K562 (cell line): ENCODE measurements at regions not wholly inside any gene's neighbourhood (a gene's known extent, or its start where the extent isn't known, plus 50 kb on each side); places are given as distances from the start of the nearest gene placed in this dataset.

Experiments used
- ATAC-seq: fragments of 200-7000 bp; cut with Tn5 transposase; 3 replicates; pipeline ENCODE4 v1.9.1; 2020; ENCODE audit warnings: moderate library complexity
- BruUV-seq: library from RNA; stranded (reverse); fragments of 400-500 nt; replicated peaks from 2 replicates; lab custom pipeline; 2021; lab: Mats Ljungman, UMichigan
- CTCF ChIA-PET: fragments of 300-600 bp; formaldehyde crosslinking; extraction: SDS; loops from one replicate; lab custom pipeline; 2021; ENCODE audit warnings: low intra/inter-chr PET ratio; lab: Yijun Ruan, JAX
- POLR2A ChIA-PET: fragments of 300-600, 350-650 bp; sonication (Branson Sonifier 250); formaldehyde crosslinking; extraction: SDS; loops from one replicate; lab custom pipeline; 2021; ENCODE audit warnings: antibody characterized with exemption, inconsistent platforms; lab: Yijun Ruan, JAX
- DNase-seq, 4 experiments: peaks; one replicate each; pipeline versions ENCODE4 v3.0.0 to v3.0.0-alpha.2; 2011 to 2018; ENCODE audit warnings: low spot score in 3 of 4, mixed read lengths in 3 of 4; ENCODE audit errors: extremely low read depth in 1 of 4
- FAIRE-seq: peaks from 2 replicates; lab custom pipeline; 2011; peaks lifted over from hg19 to GRCh38; lab: Jason Lieb, UNC
- H2AFZ ChIP-seq: 2 replicates; pipeline ENCODE4 v1.6.0; 2011; ENCODE audit warnings: low read depth, low read length, control low read depth, inconsistent platforms
- H3K27ac ChIP-seq: fragments of 200-600 bp; 3 replicates; pipeline ENCODE4 v1.8.0; 2011; ENCODE audit warnings: low read depth, mild to moderate bottlenecking, control low read depth, inconsistent platforms, low read length, moderate library complexity, mixed read lengths; ENCODE audit errors: extremely low read depth
- H3K27me3 ChIP-seq, 2 experiments: fragments of 300-600 bp in 1 of 2; 2 replicates in 1 of 2; 3 replicates in 1 of 2; pipeline versions ENCODE4 v1.6.0 to v1.8.0; 2011; ENCODE audit warnings: inconsistent platforms in 2 of 2, low read length in 2 of 2, mild to moderate bottlenecking in 1 of 2, mixed read lengths in 1 of 2, moderate library complexity in 1 of 2; ENCODE audit not compliant: control insufficient read depth in 2 of 2, insufficient read depth in 2 of 2
- H3K36me3 ChIP-seq: fragments of 300-600 bp; 3 replicates; pipeline ENCODE4 v1.8.0; 2011; ENCODE audit warnings: mild to moderate bottlenecking, low read length, inconsistent platforms; ENCODE audit not compliant: control insufficient read depth, insufficient read depth
- H3K4me1 ChIP-seq, 2 experiments: fragments of 200-600 bp in 1 of 2; replicated peaks in 1 of 2; 2 replicates in 1 of 2; 3 replicates in 1 of 2; pipeline versions ENCODE4 v1.5.1 to v1.8.0; 2011; ENCODE audit warnings: inconsistent platforms in 2 of 2, low read length in 2 of 2, mild to moderate bottlenecking in 1 of 2, mixed read lengths in 1 of 2, moderate library complexity in 1 of 2; ENCODE audit not compliant: control insufficient read depth in 2 of 2, insufficient read depth in 2 of 2
- H3K4me2 ChIP-seq: 2 replicates; pipeline ENCODE4 v1.6.1; 2011; ENCODE audit warnings: low read length, control low read depth, inconsistent platforms, mixed read lengths; ENCODE audit not compliant: insufficient read depth
- H3K4me3 ChIP-seq: fragments of 200-600 bp; sonication (generic), shearing (Covaris generic); 2 replicates; pipeline ENCODE4 v1.5.1; 2016; ENCODE audit warnings: control low read depth, inconsistent platforms
- H3K79me2 ChIP-seq: fragments of 200-600 bp; 3 replicates; pipeline ENCODE4 v1.8.0; 2011; ENCODE audit warnings: low read length, inconsistent platforms; ENCODE audit not compliant: control insufficient read depth, insufficient read depth
- H3K9ac ChIP-seq, 2 experiments: 2 replicates each; pipeline versions ENCODE4 v1.6.0 to v1.6.1; 2011; ENCODE audit warnings: low read depth in 2 of 2, low read length in 2 of 2, control low read depth in 1 of 2, inconsistent platforms in 1 of 2, mild to moderate bottlenecking in 1 of 2, mixed read lengths in 1 of 2; ENCODE audit not compliant: insufficient read depth in 1 of 2
- H3K9me1 ChIP-seq: one replicate; pipeline ENCODE4 v1.6.0; 2011; ENCODE audit warnings: inconsistent platforms, mild to moderate bottlenecking, low read length, moderate library complexity; ENCODE audit not compliant: control insufficient read depth, insufficient read depth
- H3K9me3 ChIP-seq: replicated peaks from 2 replicates; pipeline ENCODE4 v1.5.1; 2011; ENCODE audit warnings: low read depth, low read length, inconsistent platforms; ENCODE audit not compliant: control insufficient read depth, insufficient read depth
- H4K20me1 ChIP-seq: replicated peaks from 2 replicates; pipeline ENCODE4 v1.6.1; 2011; ENCODE audit warnings: low read length, inconsistent platforms, mixed read lengths; ENCODE audit not compliant: control insufficient read depth, insufficient read depth
- ARHGAP35 ChIP-seq: fragments of 450-650 bp; IDR thresholded peaks from 2 replicates; pipeline ENCODE4 v1.6.1; 2018; ENCODE audit not compliant: partially characterized antibody
- ARID2 ChIP-seq: fragments of 450-650 bp; IDR thresholded peaks from 2 replicates; pipeline ENCODE4 v1.6.1; 2017; ENCODE audit warnings: antibody characterized with exemption, mild to moderate bottlenecking
- BDP1 ChIP-seq: IDR thresholded peaks from 3 replicates; pipeline ENCODE4 v1.6.1; 2011; ENCODE audit not compliant: insufficient read length, insufficient read depth
- BMI1 ChIP-seq: fragments of 150-350 bp; IDR thresholded peaks from 2 replicates; pipeline ENCODE4 v1.6.1; 2014; ENCODE audit warnings: low read length
- COPS2 ChIP-seq: fragments of 450-650 bp; conservative IDR thresholded peaks from 2 replicates; pipeline ENCODE4 v1.6.1; 2016; ENCODE audit warnings: mild to moderate bottlenecking, moderate library complexity
- CREBBP ChIP-seq: IDR thresholded peaks from one replicate; pipeline ENCODE4 v1.6.1; 2012; ENCODE audit warnings: low read depth, mild to moderate bottlenecking, control low read depth, inconsistent platforms, low read length
- EP400 ChIP-seq: fragments of 450-650 bp; IDR thresholded peaks from 2 replicates; pipeline ENCODE4 v1.6.1; 2017; ENCODE audit warnings: antibody characterized with exemption, mild to moderate bottlenecking, moderate library complexity
- KLF10 ChIP-seq: fragments of 250-450 bp; sonication (Bioruptor Pico); IDR thresholded peaks from 2 replicates; pipeline ENCODE4 v1.6.1; 2021; ENCODE audit warnings: matching md5 sums
- MTA3 ChIP-seq: fragments of 450-650 bp; formaldehyde crosslinking; IDR thresholded peaks from 2 replicates; pipeline ENCODE4 v1.6.1; 2017; ENCODE audit warnings: mild to moderate bottlenecking, borderline replicate concordance
- NRF1 ChIP-seq, 2 experiments: fragments of 450-650 bp; IDR thresholded peaks in 1 of 2; conservative IDR thresholded peaks in 1 of 2; 2 replicates each; pipeline ENCODE4 v1.6.1; 2014; ENCODE audit warnings: mild to moderate bottlenecking in 2 of 2
- PCBP1 ChIP-seq: fragments of 200-400 bp; formaldehyde crosslinking; IDR thresholded peaks from 2 replicates; pipeline ENCODE4 v1.6.1; 2018; ENCODE audit warnings: mild to moderate bottlenecking, low read depth, low read length; ENCODE audit not compliant: poor library complexity, severe bottlenecking
- RCOR1 ChIP-seq, 2 experiments: IDR thresholded peaks; 2 replicates each; pipeline ENCODE4 v1.6.1; 2012; ENCODE audit warnings: low read depth in 2 of 2, low read length in 2 of 2, borderline replicate concordance in 1 of 2, improper control_type of control experiment in 1 of 2
- SRSF7 ChIP-seq: fragments of 200-400 bp; formaldehyde crosslinking; optimal IDR thresholded peaks from 2 replicates; pipeline ENCODE3; 2017; ENCODE audit warnings: mild to moderate bottlenecking, low read depth, low read length
- TARDBP ChIP-seq: fragments of 450-650 bp; IDR thresholded peaks from 2 replicates; pipeline ENCODE4 v1.6.1; 2016
- ZBTB34 ChIP-seq: fragments of 250-450 bp; sonication (Bioruptor Pico); IDR thresholded peaks from 2 replicates; pipeline ENCODE4 v1.8.0; 2021; ENCODE audit warnings: mild to moderate bottlenecking, moderate library complexity
- ZFP36 ChIP-seq: fragments of 150-350 bp; IDR thresholded peaks from 2 replicates; pipeline ENCODE4 v1.6.1; 2018; ENCODE audit warnings: low read length, low read depth; ENCODE audit not compliant: partially characterized antibody
- ZKSCAN1 ChIP-seq: fragments of 150-350 bp; IDR thresholded peaks from 2 replicates; pipeline ENCODE4 v1.6.1; 2016; ENCODE audit warnings: low read depth, low read length
- ZNF561 ChIP-seq: fragments of 450-650 bp; formaldehyde crosslinking; conservative IDR thresholded peaks from 2 replicates; pipeline ENCODE4 v1.4.0; 2020; ENCODE audit warnings: mild to moderate bottlenecking, moderate library complexity
- ZNF707 ChIP-seq: fragments of 250-450 bp; sonication (Bioruptor Pico); conservative IDR thresholded peaks from 2 replicates; pipeline ENCODE4 v1.8.0; 2022; ENCODE audit warnings: inconsistent platforms, mild to moderate bottlenecking, moderate library complexity
- ZNF780A ChIP-seq: fragments of 250-450 bp; sonication (Bioruptor Pico); IDR thresholded peaks from 2 replicates; pipeline ENCODE4 v1.5.0; 2021; ENCODE audit warnings: mild to moderate bottlenecking
- WGBS: fragments of 100-300 bp; shearing (Covaris generic); methylation state at CpG from one replicate; pipeline ENCODE4 v1.1.6; 2016; ENCODE audit warnings: low coverage, mixed read lengths; ENCODE audit not compliant: insufficient coverage; ENCODE audit errors: missing lambda C conversion rate; 5-methylcytosine and 5-hydroxymethylcytosine counted together
- in situ Hi-C: fragments of 300-500 bp; cut with MboI; formaldehyde crosslinking; loops from 4 replicates; pipeline ENCODE4 v1.15.0; 2018; ENCODE audit warnings: inconsistent platforms, mixed read lengths
- intact Hi-C: fragments of 100-400 bp; cut with micrococcal nuclease; formaldehyde crosslinking; loops from 2 replicates; pipeline ENCODE4 v1.14.2; 2022

- Histone ChIP-seq H3K9ac (no peak overlapping the region), H4K20me1 (no peaks in the 10 kb centered on the region), H3K4me2 (no peak overlapping the region), H3K79me2 (no peaks in the 10 kb centered on the region), H3K36me3 (no peaks in the 10 kb centered on the region), H3K4me3 (no peak overlapping the region), H3K27ac (no peak overlapping the region), H3K9me1 (no peaks in the 10 kb centered on the region), H3K4me1 (no peaks in the 10 kb centered on the region), H3K27me3 (no peaks in the 10 kb centered on the region), H3K9me3 (no peaks in the 10 kb centered on the region), H2AFZ (no peak overlapping the region)
- CTCF ChIA-PET: no interaction called here
- no TSS peak for BruUV-seq
- in situ Hi-C loops (loop anchor here (25.0 kb wide), 1 partner anchor 734 kb away; no protein-coding TSS in a partner anchor), intact Hi-C loops (no loop called here)
- no peak for DNase-seq
- POLR2A ChIA-PET: no interaction called here
- no peak for ATAC-seq
- WGBS: 0% methylated on average over 2 of the region's 2 CpGs
- no peak for FAIRE-seq
- TF ChIP-seq ZNF561 (CRISPR knock-in tag): no peak
- TF ChIP-seq BDP1: no peak
- no peak for TF ChIP-seq RCOR1 (IDR thresholded peaks at IDR 0.05; ENCODE audit: borderline replicate concordance in 1 of 2, low read depth in 2 of 2, low read length in 2 of 2)
- TF ChIP-seq ZKSCAN1: no peak
- no peak for TF ChIP-seq NRF1 (conservative IDR thresholded peaks at IDR 0.05 in 1 of 2, IDR thresholded peaks at IDR 0.05 in 1 of 2)
- no peak for TF ChIP-seq PCBP1
- TF ChIP-seq ARID2: no peak
- no peak for TF ChIP-seq ARHGAP35
- no peak for TF ChIP-seq SRSF7
- TF ChIP-seq CREBBP: no peak
- TF ChIP-seq EP400: no peak
- TF ChIP-seq TARDBP: no peak
- TF ChIP-seq ZNF707 (CRISPR knock-in tag): no peak
- TF ChIP-seq MTA3: no peak
- TF ChIP-seq ZNF780A (CRISPR knock-in tag): no peak
- TF ChIP-seq ZBTB34 (CRISPR knock-in tag): no peak
- no peak for TF ChIP-seq COPS2
- TF ChIP-seq BMI1: no peak
- no peak for TF ChIP-seq KLF10 (CRISPR knock-in tag)
- no peak for TF ChIP-seq ZFP36
Measured at GRCh38 chr3:140871022-140871421, 70.6 kb upstream of the SLC25A36 start.
